Stimulated activated CD4-positive, alpha-beta T cell treated with anti-CD3 and anti-CD28 coated beads, Interleukin-12 subunit alpha, Interleukin-12 subunit beta, amount 100 ng/mL, for 4 hours (primary cell): ENCODE measurements at regions not wholly inside any gene's neighbourhood (a gene's known extent, or its start where the extent isn't known, plus 50 kb on each side); places are given as distances from the start of the nearest gene placed in this dataset.

ENCODE experiments used
- DNase-seq: peaks from one replicate; pipeline ENCODE4 v3.0.0-alpha.2; 2020

DNA sequence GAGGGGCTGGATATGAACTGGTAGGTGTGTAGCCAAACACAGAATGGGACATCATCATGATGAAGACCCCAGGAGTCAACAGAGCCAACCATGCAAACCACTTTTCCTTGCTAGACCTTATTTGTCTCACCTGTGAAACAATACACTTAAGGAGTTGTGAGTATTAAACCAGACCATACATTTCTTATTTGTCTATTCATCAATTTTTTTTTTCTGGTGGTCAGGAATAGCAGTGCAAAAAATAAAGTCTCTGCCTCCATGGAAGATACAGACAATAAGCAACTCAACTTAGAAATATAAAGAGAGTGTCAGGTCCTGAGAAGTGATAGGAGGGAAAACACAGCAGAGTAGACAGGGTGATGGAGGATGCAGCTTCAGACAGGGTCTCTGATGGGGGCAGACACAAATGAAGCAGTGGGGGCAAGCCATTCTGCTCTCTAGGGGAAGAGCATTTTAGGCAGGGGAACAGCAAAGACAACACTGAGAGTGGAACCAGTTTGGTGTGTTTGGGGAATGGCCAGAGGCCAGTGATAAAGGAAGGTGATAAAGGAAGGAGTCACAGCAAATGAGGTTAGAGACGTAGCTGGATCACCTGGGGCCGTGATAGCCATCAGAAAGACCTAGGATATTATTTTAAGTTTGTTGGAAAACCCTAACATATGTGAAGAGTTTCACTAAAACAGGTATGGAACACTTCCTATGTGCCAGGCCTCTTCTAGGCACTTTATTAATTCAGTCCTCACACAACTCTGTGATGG is 256.2 kb downstream of the MAN2A1 start:
- DNase-seq: no peak

DNA sequence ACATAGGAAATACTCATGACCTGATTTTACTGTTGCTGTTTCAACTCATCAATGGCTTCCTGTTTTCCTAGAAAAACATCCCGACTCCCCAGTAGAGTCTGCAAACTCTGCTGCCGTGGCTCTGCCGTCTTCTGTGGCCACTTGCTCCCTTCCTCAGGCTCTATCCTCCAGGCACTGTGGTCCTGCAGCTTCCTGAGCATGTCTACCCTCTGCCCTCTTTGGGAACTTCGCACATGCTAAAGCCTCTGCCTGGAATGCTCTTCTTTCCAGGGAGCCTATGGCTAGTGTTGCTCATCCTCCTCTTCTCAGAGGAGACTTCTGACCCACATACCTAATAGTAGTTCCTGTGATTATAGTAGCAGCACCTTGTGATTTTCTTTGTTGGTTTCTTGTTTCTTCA is 256.9 kb downstream of the MAN2A1 start:
- no peak for DNase-seq

DNA sequence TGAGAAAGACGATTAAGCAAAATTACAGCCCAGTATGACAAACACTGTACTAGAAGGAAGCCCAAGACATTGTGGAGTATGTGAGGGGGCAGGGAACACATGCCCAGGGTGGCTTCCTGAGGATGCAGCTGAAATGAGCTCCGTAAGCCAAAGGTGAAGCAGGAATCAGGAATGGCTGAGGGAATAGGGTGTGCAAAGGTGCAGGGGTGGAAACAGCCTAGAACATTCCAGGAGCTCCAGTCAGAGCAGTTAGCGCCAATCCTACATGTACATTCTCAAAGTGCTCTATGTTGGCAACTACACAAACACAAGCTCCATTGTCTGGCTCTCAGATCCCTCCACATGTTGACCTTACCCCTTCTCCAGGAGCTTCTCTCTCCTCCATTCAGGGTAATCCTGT is 257.9 kb downstream of the MAN2A1 start:
- no peak for DNase-seq

DNA sequence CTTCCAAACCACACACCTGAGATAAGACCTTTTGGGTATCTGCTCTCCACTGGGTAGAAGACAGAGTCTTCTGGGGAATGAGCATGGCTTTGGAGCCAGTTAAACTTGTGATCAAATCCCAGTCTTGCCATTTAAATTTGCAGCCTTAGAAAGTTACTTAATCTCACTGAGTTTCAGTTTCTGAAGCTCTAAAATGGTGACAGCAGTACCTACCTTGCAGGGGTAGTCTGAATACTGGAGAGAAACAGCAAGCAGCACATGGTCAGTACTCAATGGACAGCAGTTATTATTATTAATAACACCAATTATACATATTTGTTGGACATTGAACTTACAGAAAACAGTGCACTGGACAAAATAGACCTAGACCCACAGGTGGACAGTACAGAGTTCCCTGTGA is 260.9 kb downstream of the MAN2A1 start:
- no peak for DNase-seq

DNA sequence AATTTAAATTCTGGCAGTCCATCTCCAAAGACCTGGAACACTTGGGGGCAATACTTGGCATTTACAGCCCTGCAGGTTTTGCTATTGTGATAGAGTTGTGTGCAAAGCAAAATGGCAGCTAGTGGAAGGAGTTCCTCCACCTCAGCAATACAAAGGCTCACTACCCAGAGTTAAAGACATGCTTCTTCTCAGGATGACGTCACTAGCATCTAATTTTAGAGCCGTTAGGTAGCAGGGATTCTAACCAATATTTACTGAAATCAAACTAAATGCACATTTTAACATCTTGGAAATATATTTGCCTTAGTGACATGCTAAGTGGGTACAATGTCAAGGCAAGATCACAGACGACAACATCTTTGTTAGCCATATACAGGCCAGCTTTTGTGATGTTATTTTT is 261.6 kb downstream of the MAN2A1 start:
- no peak for DNase-seq

DNA sequence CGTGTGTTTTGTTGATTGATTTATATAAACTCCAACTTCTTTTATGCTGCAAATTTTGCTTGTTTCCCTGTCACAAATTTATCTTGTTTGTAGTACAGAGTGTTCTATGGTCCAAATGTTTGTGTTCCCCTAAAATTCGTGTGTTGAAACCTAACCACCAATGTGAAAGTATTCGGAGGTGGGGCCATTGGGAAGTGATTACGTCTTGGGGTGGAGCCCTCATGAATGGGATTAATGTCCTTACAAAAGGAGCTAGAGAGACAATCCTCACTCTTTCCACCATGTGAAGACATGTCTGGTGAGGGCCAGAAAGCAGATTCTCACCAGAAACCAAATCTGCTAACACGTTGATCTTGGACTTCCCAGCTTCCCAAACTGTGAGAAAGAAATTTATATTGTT is 262.0 kb downstream of the MAN2A1 start:
- no peak for DNase-seq

DNA sequence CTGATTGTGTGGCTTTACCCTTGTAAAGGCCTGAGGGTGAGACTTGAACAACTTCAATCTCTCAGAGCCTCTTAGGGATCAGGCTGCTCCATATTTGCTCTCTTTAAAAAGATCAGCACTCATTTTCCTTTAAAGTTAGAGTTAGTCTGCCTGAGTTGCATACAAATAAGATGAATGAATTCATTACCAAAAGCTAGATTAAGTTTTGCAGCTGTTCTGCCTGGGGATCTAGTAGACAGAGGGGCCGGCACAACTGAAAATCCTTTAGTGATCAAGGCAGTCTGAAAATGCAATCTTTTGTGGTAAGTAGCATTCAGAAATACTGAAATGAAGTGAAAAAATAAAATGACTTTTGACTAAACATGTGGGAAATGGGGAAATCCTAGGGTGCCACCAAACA is 264.0 kb downstream of the MAN2A1 start:
- no peak for DNase-seq

DNA sequence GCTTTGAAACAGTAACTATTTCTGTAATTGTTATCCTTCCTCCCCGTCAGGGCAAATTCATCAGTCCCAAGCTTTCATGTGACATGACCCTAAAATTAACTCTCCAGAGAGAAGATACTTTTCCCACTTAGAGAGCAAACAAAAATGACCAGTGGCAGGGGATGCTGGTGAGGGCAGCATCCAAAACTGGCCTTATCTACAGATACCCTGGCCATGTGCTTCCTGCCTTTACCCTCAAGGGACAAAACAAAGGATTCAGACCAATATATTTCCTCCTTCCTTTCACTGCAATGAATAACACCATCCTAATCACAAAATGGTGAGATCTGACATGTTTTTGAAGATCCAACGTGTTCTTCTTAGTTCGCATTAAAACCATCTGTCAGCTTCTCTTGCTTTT is 267.2 kb downstream of the MAN2A1 start:
- DNase-seq: no peak

DNA sequence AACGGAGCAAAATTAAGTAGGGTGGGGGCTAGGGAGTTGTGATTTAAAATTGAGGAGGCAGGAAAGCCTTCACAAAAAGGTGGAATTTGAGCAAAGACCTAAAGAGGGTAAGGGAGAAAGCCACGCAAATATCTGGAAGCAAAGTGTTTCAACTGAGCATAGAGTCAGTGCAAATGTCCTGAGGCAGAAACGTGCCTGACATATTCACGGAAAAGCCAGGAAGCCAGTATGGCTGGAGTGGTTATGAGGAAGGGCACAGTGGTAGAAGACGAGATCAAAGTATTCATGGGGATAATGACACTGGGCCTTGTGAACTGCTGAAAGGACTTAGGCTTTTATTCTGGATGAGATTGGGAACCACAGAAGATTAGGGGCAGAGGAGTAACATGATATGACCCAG is 268.4 kb downstream of the MAN2A1 start:
- no peak for DNase-seq

DNA sequence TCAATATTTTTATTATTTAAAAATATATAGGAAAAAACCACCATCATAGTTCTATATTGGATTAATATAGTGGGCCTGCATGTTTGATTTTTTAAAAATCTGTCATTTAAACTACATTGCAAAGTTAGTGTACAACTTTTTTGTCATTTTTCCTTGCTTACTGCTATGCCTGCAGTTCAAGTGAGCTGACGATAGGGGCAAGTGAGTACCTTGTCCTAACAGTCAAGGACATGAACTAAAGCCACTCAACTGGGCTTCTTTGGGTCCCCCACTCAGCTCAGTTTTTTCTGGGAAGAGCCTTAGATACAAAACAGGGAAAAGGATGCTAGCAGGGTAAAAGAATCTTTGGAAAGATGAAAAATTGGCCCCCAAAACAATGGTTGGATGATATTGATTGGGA is 269.9 kb downstream of the MAN2A1 start:
- DNase-seq: no peak

DNA sequence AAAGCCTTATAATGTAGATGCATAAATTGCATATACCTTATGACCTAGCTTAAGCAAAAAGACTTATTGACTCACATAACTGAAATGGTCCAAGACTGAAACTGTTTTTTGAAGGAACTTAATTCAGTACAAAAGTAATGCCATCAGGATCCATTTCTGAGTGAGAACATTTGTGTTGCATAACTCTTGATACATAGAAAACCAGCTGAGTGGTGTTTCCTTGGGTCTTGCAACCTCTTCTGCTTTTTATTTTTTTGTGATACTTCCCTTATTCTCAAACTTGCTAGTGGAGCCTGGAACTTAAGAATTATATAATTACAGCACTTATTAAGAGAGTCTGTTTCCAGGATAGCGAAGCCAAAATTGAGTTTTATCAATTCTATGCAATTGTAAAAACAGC is 272.0 kb downstream of the MAN2A1 start:
- no peak for DNase-seq

DNA sequence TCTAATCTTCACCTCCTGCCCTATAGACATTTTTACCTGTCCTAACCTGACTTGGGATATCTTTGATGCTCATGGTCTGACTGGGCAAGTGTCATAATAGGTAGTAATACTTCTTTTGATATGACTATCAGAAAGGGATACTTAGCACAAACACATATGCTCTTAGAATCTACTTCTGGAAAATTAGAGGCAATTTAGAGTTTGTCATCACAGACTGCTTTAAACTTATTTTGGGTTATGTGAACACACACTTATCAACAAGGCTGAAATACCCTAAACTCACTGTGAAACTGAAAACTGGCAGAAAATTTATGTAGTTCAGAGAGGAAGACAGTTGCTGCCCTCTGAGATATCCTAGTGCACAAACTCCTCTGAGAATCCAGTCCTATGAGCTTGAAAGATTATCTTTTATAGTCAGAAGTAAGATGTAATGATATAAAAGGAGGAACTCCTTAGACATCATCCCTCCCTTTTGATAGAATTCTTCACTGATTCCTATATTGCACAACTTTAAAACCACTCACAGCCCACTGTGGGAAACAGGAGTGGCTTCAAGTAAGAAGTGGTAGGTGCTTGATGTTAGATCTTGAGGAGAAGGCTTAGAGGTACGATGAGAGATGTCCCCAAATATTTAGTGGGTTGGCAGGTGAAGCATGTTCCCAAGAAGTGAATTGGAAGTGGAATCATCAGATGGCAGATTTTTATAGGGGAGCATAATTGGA is 273.3 kb downstream of the MAN2A1 start:
- no peak for DNase-seq

DNA sequence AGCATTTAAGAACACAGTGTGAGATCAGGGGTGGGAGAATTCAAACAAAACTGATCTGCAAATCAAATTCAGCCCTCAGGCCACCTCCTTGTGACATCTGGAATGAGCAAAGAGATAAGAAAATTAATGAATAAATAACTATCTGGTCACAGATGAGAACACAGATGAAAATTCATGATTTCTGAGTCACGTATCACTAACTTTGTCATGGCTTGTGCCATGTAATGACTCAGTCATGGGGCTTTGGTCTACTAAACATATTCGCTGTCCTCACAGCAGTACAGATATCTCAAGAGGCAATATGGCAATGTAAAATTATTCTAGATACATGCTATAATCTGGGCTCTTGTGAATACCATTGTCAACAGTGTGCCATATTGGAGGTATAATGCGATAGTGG is 274.4 kb downstream of the MAN2A1 start:
- DNase-seq: no peak

DNA sequence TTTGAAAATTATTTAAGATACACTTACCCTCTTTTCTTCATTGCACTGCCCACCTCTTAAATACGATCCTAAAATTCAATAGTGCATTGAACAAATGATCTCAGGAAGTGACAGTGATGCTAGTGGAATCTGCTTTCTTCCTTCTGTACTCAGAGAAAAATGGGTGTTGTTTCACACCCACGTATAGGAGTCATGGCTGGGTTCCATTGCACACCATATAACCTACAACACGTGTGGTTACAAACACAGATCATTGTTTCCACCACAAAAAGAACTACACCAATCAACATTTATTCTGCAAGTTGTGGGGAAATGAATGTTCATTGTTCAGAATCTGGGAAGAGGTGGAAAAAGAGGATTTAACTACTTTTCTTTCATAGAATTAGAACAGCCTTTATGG is 275.9 kb downstream of the MAN2A1 start:
- no peak for DNase-seq

DNA sequence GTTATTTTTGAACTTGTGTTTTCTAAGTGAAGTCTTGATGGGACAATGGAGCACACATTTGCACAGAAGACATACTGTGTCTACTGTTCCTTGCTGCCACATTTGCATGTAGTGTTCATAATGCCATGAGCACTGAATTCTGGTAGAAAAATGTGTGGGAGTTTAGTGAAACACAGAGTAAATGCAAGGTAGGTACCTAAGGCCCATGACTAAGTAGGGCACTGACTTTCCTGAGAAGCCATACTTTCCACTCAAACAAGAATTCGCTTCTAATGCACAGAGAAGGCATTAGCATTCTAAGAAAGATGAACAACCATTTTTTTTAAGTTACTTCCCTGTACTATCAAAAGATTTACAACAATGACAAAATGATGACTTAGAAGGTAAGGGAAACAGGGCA is 282.2 kb downstream of the MAN2A1 start:
- DNase-seq: no peak

DNA sequence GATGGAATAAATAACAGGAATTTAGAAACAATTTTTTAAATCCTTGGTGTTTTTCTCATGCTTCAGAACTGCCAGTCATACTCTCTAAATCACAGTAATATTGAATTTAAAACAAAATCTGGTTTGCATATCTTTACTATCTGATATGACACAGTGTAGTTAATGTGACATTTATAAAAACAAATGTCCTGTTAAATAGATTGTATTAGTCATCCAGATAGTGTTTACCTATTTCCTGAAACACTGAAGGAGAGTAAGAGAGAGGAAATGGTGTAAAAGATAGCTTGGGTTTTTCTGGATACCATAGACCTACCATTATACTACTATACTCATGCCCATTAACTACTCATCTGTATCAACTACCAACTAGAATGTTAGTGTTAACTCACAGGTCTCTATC is 292.3 kb downstream of the MAN2A1 start:
- no peak for DNase-seq

DNA sequence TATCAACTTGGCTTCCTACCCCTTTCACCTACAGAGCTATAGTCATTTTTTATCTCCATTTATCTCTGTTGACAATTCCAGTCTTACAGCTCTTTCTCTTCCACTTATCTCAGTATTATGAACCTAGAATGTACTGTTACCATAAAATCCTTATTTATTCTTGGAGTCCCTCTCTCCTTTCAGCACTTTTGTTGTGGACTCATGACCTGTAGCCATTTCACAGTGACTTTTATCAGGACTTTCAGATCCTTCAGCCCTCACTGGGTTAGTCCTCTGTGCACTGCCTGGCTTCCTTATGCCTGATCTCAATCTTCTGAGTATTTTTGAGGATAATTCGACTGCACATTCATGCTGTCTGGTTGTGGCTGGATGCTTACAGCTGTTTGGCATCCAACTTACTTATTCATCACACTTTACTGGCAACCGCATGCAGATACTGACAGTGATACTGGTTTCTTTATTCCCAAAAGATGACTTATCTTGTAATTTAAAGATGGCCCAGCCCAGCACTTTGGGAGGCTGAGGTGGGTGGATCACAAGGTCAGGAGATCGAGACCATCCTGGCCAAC is 293.3 kb downstream of the MAN2A1 start:
- no peak for DNase-seq

DNA sequence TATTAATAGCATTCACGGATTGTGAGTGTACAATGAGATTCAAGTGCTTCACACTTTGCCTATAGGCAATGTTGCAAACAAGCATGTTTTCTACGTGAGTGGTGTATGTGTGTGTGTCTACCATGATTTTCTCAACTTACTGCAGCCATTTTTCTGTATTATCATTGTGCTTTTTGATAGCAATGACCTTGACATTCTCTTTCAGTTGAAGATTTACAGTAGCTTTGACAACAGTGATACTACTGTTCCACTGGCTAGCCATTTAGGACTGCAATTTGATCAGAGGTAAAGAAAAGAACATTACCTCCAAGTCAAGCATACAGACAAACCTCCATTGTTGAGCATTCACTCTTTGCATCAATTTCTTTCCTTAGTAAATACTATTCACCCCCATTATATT is 297.0 kb downstream of the MAN2A1 start:
- DNase-seq: no peak

DNA sequence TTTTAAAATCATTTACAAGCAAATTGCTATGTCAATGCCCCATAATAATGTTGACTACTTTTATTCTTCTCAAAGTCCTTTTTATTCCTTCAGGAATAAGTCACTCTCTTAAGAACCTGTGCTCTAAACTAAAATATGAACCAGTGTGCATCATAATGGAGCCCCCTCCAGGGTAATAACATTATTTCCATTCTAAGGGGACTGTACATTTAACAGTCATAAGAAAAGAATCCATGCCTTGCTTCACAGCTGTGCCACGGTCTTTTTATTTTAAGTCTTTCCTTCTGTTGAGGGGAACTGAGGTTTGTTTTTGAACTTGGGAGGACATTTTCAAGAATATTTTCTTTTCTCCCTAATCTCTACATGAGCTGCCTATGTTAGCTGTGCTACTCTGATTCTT is 297.6 kb downstream of the MAN2A1 start:
- no peak for DNase-seq

DNA sequence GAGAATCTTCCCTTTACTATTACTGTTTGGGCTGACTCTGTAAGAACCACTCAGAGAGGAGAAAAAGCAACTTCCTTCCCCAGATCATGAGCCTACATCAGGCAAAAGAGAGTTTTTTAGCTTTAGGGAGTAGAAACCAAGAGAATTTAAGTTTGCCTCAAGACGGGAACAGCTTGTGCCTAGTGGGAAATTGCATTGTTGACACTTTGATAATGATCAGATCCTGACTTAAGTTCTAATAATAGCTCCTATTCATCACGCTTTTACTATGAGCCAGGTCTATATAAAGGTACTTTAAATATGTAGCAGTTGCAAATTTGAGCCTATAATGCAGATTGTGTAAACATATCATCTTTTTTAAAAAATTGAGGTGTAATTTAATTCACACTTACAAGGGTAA is 298.2 kb downstream of the MAN2A1 start:
- no peak for DNase-seq

DNA sequence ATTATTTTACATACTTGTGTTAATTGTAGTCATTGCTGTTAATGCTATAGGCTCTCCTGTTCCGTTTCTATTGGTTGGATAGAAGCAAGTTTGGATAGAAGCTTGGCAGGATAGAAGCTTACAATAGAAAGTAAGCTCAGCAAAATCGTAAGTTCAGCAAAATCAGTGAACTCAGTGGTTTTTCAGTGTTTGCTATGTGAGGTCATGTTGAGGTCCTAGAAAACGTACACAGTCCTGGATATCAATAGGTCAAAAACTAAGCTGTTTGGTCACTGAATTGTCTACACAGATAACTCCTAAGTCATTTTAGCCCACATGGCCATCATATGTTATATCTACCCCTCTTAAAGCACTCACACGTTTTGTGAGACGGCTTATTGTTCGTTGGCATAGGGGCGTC is 299.4 kb downstream of the MAN2A1 start:
- DNase-seq: no peak

DNA sequence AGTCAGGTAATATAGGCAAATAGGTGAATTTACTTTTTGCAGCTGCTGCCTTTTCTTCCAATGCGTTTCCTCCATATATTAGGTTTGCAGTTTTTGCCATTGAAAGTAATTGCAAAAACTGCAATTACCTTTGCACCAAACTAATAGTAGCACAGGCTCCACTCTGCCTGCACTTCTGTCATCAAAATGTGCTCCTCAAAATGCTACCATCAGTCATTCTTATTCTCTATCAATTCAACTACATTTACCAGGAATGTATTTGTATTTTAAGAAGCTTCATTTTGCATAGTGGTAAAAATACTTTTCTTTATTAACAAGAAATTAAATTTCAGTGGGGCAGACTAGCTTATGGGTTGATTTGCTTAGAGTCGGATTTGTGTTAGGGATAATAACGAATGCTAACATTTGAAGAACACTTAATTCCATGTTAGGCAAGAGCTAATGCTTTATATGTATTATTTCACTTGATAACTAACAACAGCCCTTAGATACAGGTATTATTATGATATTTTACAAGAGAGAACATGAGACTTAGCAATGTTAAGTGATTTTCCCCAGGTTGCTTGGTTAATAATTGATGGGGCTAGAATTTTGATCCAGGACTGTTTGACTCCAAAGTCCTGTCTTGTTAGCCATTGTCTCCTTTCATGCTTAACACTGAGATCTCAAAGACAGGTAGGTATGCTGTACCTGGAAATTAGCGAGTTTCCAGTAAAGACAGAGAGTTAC is 300.4 kb downstream of the MAN2A1 start:
- DNase-seq: no peak

DNA sequence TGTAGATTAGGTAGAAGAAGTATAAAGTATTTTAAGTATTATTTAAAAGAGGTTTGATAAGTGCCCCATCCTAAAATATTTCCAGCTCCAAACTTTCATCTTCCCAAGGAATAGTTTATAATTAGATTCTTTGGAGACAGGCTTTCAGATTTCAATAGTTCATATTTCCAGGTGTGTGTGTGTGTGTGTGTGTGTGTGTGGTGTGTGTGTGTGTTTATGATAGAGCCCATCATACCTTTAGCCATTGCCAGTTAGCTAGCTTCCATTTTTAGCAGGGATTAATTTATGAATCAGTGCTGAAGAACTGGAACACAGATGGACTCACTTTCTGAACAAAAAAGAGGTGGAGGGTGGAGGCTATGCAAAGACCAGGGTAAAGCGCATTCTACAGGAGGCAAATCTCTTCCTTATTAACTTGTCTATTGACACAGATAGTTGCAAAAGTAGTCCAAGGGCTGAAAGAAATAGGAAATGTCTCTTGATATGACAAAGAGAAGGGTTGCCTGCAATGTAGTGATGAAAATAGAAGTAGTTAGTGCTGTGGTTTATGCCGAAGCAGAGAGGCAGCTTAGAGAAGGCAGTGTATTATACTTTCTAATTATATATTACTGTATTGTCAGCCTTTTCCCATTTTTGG is 301.1 kb downstream of the MAN2A1 start:
- no peak for DNase-seq
